ENCODE measurements at regions not wholly inside any gene's neighbourhood (a gene's known extent, or its start where the extent isn't known, plus 50 kb on each side); places are given as distances from the start of the nearest gene placed in this dataset.

DNA sequence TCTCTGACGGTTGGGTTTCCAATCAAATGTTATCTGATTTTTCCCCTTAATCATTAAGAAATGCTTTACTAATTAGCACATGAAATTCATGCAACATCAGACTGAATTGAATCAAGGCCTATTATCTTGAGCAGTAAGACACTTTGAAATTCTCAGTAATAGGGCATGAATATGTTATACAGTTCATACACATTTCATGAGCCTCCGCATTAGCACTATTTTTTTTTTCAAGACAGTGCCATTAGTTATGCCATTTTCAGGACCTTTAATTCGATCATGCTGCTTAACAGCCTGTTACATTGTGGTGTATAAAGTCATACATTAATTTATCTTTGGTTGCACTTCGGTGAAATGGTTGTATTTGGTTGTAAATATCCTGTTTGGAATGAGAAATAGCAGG lies 862.6 kb upstream of the GOT2 start:
- DNase-seq (ENCODE audit: low spot score), result no peak
- no peak overlapping the region for H3K4me3 Mint-ChIP-seq
- no peak overlapping the region for H3K27ac Mint-ChIP-seq
- H3K36me3 Mint-ChIP-seq (ENCODE audit: low read depth), result no peaks in the 10 kb centered on the region
- no peaks in the 10 kb centered on the region for H3K27me3 Mint-ChIP-seq (ENCODE audit: low read depth)
- no peaks in the 10 kb centered on the region for H3K4me1 Mint-ChIP-seq (ENCODE audit: low read depth)
- no peaks in the 10 kb centered on the region for H3K9me3 Mint-ChIP-seq

DNA sequence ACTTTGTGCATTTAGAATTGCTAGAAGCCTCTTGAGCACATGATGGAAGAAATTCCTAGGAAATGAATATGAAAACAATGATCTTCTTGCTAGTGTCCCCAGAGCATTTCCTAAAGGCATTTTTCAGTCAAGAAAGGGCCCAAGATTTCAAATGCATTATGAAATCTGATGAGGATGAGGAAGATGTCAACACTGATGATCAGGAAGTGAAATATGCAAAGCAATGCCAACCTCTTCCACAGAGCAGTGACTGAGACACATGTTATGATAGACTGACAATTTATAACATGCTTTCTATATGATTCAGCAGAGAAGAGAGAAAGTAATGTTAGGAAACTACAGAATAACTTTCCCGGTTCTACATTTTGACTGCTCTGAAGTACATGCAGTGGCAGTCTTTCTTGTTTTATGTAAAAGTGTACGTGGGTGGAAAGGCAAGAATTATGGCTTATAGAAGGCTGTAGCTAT lies 859.1 kb upstream of the GOT2 start:
- Mint-ChIP-seq H3K9me3 (no peaks in the 10 kb centered on the region), H3K36me3 (ENCODE audit: low read depth) (no peaks in the 10 kb centered on the region), H3K4me3 (no peak overlapping the region), H3K27ac (no peak overlapping the region), H3K4me1 (ENCODE audit: low read depth) (no peaks in the 10 kb centered on the region), H3K27me3 (ENCODE audit: low read depth) (no peaks in the 10 kb centered on the region)
- no peak for DNase-seq (ENCODE audit: low spot score)

DNA sequence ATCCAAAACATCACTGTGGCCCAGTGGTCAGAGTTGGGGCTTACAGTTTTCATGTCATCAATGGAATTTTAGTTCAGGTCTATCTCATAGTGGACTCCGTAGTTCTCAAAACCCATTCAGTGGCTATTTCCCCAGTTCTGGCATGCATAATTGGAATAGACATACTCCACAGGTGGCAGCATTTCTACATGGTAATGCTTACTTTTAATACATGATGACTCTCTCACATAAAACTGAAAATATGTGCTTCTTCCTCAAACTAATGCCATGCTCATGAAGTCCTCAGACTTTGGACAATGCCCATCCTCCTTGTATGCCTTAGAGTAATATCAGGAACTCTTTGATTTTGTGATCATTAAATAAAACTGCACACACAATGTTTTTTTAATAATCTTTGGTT lies 857.4 kb upstream of the GOT2 start:
- no peak for DNase-seq (ENCODE audit: low spot score)

DNA sequence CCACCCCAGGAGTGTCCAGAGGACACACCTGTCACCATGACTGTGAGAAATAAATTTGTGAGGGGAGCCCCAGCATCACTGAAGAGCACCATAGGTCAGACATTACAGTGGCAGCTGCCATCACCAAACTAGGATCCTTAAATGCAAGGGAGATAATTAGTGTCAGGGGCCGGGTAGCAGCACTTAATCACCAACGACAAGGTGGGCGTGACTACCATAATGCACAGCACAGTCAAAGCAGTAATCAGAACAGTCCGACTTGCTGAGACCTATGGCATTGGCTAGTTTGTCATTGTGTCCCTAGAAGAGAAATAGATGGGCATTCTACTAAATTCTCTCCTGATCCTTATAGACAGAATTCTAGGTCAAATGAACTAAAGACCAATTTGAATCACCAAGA lies 856.7 kb upstream of the GOT2 start:
- Mint-ChIP-seq H3K4me1 (ENCODE audit: low read depth) (no peaks in the 10 kb centered on the region), H3K27ac (no peak overlapping the region), H3K36me3 (ENCODE audit: low read depth) (no peaks in the 10 kb centered on the region), H3K9me3 (no peaks in the 10 kb centered on the region), H3K4me3 (no peak overlapping the region), H3K27me3 (ENCODE audit: low read depth) (no peaks in the 10 kb centered on the region)
- no peak for DNase-seq (ENCODE audit: low spot score)

More for the DNA sequence above, 857.4 kb upstream of the GOT2 start:
- Mint-ChIP-seq H3K4me3 (no peak overlapping the region), H3K27me3 (ENCODE audit: low read depth) (no peaks in the 10 kb centered on the region), H3K9me3 (no peaks in the 10 kb centered on the region), H3K4me1 (ENCODE audit: low read depth) (no peaks in the 10 kb centered on the region), H3K36me3 (ENCODE audit: low read depth) (no peaks in the 10 kb centered on the region), H3K27ac (no peak overlapping the region)

DNA sequence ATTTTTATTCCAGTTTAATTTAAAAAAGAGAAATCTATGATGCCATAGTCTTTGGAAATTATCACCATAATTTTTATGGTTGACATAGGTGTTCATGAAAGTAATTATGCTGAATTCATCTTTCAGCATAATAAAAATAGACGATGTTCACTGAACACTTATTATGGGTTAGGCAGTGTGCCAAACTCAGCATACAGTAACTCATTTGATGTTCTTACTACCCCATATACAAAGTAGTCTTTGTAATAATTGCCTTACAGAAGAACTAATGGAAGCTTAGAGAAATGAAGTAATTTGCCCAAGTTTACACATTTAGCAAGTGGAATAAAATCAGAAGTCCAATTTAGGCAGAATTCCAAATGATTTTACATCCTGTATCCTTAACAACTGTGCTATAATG lies 852.2 kb upstream of the GOT2 start:
- H3K27me3 Mint-ChIP-seq (ENCODE audit: low read depth), result no peaks in the 10 kb centered on the region
- H3K9me3 Mint-ChIP-seq, result peaks cover 3% of the 10 kb centered on the region
- no peaks in the 10 kb centered on the region for H3K36me3 Mint-ChIP-seq (ENCODE audit: low read depth)
- no peaks in the 10 kb centered on the region for H3K4me1 Mint-ChIP-seq (ENCODE audit: low read depth)
- no peak for DNase-seq (ENCODE audit: low spot score)
- H3K27ac Mint-ChIP-seq, result no peak overlapping the region
- H3K4me3 Mint-ChIP-seq, result no peak overlapping the region

DNA sequence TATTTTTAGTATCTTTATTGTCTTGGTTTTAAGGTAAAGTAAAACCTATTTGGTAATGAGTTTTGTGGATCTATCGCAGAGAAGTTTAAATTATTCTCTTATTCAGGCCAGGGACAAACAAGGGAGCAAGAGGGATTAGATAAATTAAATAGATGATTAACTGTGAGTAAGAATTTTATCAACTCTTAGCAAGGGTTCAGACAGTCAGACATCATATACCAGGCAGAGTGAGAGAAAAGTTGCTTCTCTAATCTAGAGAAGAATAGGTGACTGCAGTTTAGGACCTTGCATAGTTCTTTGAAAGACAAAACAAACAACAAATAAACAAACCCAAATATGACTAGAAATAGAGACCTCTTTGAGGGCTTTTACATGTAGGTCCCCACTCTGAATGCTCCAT lies 840.2 kb upstream of the GOT2 start:
- no peak for DNase-seq (ENCODE audit: low spot score)
- Mint-ChIP-seq H3K36me3 (ENCODE audit: low read depth) (no peaks in the 10 kb centered on the region), H3K27me3 (ENCODE audit: low read depth) (no peaks in the 10 kb centered on the region), H3K4me3 (no peak overlapping the region), H3K4me1 (ENCODE audit: low read depth) (no peaks in the 10 kb centered on the region), H3K9me3 (peaks cover 8% of the 10 kb centered on the region), H3K27ac (no peak overlapping the region)

DNA sequence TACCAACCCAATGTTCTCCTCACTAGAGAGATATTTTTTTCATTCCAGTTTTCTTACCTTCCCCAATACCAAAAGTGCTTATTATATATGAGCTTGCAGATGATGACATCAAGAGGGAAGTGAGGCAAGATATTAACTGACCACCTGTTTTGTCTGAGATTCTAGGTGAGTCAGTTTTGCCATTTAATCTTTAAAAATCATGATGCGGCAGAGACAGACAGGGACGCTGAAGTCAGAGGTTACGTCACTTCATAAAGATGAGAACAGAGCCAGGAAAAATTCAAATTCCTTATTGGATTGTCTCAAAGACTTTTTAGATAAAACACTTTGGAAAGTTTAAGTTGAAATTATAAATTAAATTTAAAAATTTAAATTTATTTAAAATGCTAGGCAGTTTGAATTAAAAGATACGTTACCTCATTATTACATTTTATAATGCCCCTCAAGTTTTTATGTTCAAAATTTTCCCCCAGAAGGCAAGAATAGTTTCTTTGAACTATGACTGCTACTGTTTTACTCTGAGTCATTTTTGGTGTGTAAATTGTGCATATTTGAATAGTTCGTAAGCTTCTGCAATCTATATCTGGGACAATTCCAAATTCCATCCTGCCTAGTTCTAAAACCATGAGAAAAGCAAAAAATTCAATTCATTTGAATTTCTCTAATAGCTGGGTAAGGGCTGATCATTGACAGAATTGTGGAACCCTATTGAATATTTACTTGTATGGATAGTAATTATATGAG lies 839.6 kb upstream of the GOT2 start:
- no peak for DNase-seq (ENCODE audit: low spot score)
- Mint-ChIP-seq H3K4me3 (no peak overlapping the region), H3K9me3 (peaks cover 4% of the 10 kb centered on the region), H3K4me1 (ENCODE audit: low read depth) (no peaks in the 10 kb centered on the region), H3K27me3 (ENCODE audit: low read depth) (no peaks in the 10 kb centered on the region), H3K36me3 (ENCODE audit: low read depth) (no peaks in the 10 kb centered on the region), H3K27ac (no peak overlapping the region)

DNA sequence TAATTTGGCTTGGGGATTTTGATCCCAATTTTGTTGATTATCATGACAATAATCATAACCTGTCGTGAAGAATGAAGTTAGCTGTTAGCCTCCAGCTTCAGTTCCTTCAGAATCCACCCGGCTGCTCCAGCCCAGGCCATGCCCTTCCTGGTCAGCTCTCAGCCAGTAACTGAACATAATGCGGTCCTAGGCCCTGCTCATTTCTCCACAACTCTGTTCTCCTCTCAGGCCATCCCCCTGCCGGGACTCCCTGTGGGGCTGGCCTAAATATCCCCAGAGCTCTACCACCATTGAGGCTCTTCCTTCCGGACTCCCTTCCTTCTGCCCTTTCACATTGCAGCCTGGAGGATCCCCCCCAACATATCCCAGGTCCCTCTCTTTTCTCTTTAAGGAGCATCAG lies 833.4 kb upstream of the GOT2 start:
- Mint-ChIP-seq H3K27ac (no peak overlapping the region), H3K4me3 (no peak overlapping the region), H3K4me1 (ENCODE audit: low read depth) (no peaks in the 10 kb centered on the region), H3K9me3 (peaks cover 11% of the 10 kb centered on the region), H3K36me3 (ENCODE audit: low read depth) (no peaks in the 10 kb centered on the region), H3K27me3 (ENCODE audit: low read depth) (no peaks in the 10 kb centered on the region)
- DNase-seq (ENCODE audit: low spot score), result no peak

DNA sequence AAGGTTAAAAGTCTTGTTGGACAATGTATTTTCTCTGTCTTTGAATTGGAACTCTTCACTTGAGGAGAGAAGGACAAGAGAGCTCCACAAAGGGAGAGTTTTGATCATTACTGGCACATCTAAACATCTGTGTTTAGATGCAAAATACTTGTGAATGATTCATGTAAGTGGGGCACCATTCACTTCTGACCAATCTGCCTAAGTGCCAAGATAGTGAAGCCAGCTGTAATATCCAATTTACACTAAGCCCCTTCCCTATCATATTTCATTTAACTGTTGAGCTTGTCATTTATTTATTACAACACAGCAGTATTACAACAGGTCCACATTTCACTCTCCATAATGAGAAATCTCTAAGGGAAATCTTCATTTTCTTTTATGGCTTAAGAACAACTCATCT lies 832.3 kb upstream of the GOT2 start:
- no peaks in the 10 kb centered on the region for H3K36me3 Mint-ChIP-seq (ENCODE audit: low read depth)
- no peak for DNase-seq (ENCODE audit: low spot score)
- no peaks in the 10 kb centered on the region for H3K27me3 Mint-ChIP-seq (ENCODE audit: low read depth)
- no peaks in the 10 kb centered on the region for H3K4me1 Mint-ChIP-seq (ENCODE audit: low read depth)
- peaks cover 11% of the 10 kb centered on the region for H3K9me3 Mint-ChIP-seq
- no peak overlapping the region for H3K27ac Mint-ChIP-seq
- no peak overlapping the region for H3K4me3 Mint-ChIP-seq

DNA sequence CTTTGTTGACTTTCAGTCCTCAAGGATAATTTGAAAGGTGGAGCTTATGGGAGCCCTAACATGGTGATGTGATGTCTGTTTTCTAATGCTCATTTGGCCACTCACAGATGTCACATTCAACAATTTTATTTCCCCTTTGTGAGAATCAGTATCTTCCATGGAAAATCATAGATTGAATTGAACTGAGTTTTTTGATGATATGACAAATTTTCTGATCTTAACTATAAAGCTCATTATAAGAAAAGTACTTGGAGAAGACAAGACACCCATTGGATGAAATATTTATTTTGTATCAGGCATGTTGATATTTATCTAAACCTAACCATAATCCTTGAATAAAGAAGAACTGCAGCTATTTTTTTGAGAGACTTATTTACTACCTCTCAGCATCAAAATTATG lies 824.6 kb upstream of the GOT2 start:
- H3K27me3 Mint-ChIP-seq (ENCODE audit: low read depth), result no peaks in the 10 kb centered on the region
- DNase-seq (ENCODE audit: low spot score), result no peak
- peaks cover 11% of the 10 kb centered on the region for H3K9me3 Mint-ChIP-seq
- no peaks in the 10 kb centered on the region for H3K4me1 Mint-ChIP-seq (ENCODE audit: low read depth)
- no peaks in the 10 kb centered on the region for H3K36me3 Mint-ChIP-seq (ENCODE audit: low read depth)
- H3K4me3 Mint-ChIP-seq, result no peak overlapping the region
- H3K27ac Mint-ChIP-seq, result no peak overlapping the region

DNA sequence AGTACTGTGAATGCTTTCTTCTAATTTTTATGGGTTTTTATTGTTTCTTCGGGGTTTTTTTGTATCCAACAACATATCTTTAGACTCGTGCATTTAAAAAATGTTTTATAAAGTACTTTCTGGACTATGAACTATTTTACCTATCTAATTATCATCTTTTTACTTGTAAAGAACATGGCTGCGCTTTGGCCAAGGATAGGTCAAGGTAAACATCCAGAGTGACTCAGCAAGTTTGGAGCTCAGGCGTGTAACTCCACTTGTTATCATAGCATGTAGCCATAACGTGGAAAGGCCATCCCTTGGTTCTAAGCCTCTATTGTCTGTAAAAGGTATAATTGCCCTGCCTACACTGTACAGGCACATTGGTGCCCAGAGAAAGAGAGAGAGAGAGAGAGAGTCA lies 818.0 kb upstream of the GOT2 start:
- Mint-ChIP-seq H3K36me3 (ENCODE audit: low read depth) (no peaks in the 10 kb centered on the region), H3K4me3 (no peak overlapping the region), H3K27ac (no peak overlapping the region), H3K4me1 (ENCODE audit: low read depth) (no peaks in the 10 kb centered on the region), H3K9me3 (peaks cover 4% of the 10 kb centered on the region), H3K27me3 (ENCODE audit: low read depth) (no peaks in the 10 kb centered on the region)
- no peak for DNase-seq (ENCODE audit: low spot score)

DNA sequence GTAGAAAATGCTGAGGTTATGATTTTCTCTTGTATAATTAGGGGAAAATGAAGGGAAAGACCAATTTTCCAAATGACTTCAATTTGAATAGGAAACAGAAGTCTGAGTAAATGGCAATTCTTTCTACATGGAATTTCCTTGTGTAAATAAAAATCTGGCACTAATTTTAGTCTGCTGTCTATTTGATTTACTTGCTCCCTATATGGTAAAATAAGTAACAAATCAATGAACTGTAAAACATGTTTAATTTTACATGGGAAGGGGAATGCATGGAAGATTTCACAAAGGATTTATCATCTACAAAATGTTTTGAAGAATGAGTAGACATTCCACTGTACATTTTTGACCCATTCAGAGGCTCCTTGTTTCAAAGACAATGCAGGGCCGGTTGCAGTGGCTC lies 811.6 kb upstream of the GOT2 start:
- H3K27ac Mint-ChIP-seq, result no peak overlapping the region
- no peaks in the 10 kb centered on the region for H3K27me3 Mint-ChIP-seq (ENCODE audit: low read depth)
- no peaks in the 10 kb centered on the region for H3K4me1 Mint-ChIP-seq (ENCODE audit: low read depth)
- DNase-seq (ENCODE audit: low spot score), result no peak
- H3K9me3 Mint-ChIP-seq, result no peaks in the 10 kb centered on the region
- H3K4me3 Mint-ChIP-seq, result no peak overlapping the region
- no peaks in the 10 kb centered on the region for H3K36me3 Mint-ChIP-seq (ENCODE audit: low read depth)

DNA sequence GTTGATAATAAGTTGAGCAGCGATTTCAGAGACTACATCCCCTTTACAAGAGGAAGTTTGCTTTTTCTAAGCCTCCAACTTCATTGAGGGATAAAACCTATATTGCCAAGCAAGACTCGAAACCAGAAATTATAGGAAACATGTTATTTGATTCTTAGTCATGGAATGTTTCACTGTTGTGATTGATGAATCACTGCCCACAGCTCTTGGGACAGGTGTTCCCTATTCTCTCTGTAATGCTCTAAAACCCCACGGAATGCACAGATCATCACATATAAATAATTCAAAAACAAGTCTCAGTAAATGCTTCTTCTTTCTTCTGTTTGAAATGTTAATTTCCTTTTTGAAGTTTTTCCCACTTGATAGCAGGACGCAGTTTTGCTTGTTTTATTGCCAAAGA lies 809.5 kb upstream of the GOT2 start:
- H3K36me3 Mint-ChIP-seq (ENCODE audit: low read depth), result no peaks in the 10 kb centered on the region
- DNase-seq (ENCODE audit: low spot score), result no peak
- H3K27me3 Mint-ChIP-seq (ENCODE audit: low read depth), result no peaks in the 10 kb centered on the region
- no peak overlapping the region for H3K27ac Mint-ChIP-seq
- H3K4me3 Mint-ChIP-seq, result no peak overlapping the region
- no peaks in the 10 kb centered on the region for H3K4me1 Mint-ChIP-seq (ENCODE audit: low read depth)
- no peaks in the 10 kb centered on the region for H3K9me3 Mint-ChIP-seq

DNA sequence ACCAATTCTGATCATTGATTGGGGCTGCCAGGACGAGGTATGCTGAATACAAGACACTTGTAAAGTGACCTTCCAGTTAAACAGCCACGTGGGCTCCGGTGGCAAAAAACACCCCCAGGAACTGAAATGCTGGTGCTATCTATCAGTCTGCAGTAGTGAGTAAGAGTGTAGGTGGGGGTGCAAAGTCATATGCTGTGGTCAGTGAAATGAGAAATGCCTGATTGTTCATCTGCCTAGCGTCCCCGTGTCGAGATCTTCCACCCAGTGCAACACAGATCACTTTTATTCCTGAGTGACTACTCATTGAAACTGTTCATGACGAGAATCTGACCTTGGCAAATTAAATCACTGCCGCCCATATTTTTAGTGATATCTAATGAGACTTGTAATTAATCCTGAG lies 806.5 kb upstream of the GOT2 start:
- no peaks in the 10 kb centered on the region for H3K4me1 Mint-ChIP-seq (ENCODE audit: low read depth)
- no peak overlapping the region for H3K27ac Mint-ChIP-seq
- H3K36me3 Mint-ChIP-seq (ENCODE audit: low read depth), result no peaks in the 10 kb centered on the region
- no peaks in the 10 kb centered on the region for H3K27me3 Mint-ChIP-seq (ENCODE audit: low read depth)
- no peaks in the 10 kb centered on the region for H3K9me3 Mint-ChIP-seq
- H3K4me3 Mint-ChIP-seq, result no peak overlapping the region
- DNase-seq (ENCODE audit: low spot score), result no peak

DNA sequence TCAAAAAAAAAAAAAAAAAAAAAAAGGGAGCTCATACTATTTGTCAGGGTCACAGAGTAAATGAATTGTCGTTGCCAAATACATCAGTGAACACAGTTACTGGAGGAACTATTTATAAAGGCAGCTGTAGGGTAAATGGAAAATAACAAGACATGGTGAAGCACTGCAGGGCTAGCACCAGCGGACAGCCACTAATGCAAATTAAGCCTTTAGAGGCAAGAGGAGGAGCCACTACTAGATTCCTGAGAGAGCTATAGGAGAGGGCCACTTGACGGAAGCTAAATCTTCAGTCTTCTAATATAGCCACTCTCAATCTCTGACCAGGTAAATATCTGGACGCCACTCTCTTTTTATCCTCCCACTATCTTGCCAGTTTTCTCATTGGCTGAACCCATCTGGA lies 801.2 kb upstream of the GOT2 start:
- no peak for DNase-seq (ENCODE audit: low spot score)
- Mint-ChIP-seq H3K4me1 (ENCODE audit: low read depth) (no peaks in the 10 kb centered on the region), H3K27ac (no peak overlapping the region), H3K4me3 (no peak overlapping the region), H3K9me3 (peaks cover 4% of the 10 kb centered on the region), H3K27me3 (ENCODE audit: low read depth) (no peaks in the 10 kb centered on the region), H3K36me3 (ENCODE audit: low read depth) (no peaks in the 10 kb centered on the region)
